Bone marrow (tissue), 2 donors: ENCODE measurements at regions not wholly inside any gene's neighbourhood (a gene's known extent, or its start where the extent isn't known, plus 50 kb on each side); places are given as distances from the start of the nearest gene placed in this dataset.

ENCODE experiments used
- DNase-seq, 2 donors: peaks; one replicate each; lab custom pipeline; 2025; lab: John Stamatoyannopoulos, UW

DNA sequence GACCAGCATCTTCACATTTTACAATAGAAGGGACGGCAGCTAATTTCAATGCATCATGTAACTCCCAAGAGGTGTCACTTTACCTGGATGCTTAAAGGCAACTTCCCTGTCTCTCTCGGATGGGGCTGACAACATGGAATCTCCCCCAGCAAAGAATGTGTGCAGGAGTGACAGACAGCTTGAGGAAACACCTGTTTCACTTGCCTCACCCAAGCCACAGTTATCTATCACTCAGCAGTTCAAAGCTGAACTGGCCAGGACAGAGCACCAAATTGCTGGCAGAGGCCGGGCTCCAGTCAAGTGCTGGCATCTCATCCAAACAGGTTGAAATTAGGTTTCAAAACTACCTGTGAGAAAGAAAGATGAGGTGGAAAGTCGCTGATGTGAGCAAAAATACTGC, 538.0 kb upstream of the PLXNA2 start:
- DNase-seq = no peak

- DNase-seq = no peak
These were observed 541.4 kb upstream of the PLXNA2 start for GRCh38 chr1:208785629-208786028.

GRCh38 chr1:208787219-208787618, 543.0 kb upstream of the PLXNA2 start:
- DNase-seq = no peak

DNA sequence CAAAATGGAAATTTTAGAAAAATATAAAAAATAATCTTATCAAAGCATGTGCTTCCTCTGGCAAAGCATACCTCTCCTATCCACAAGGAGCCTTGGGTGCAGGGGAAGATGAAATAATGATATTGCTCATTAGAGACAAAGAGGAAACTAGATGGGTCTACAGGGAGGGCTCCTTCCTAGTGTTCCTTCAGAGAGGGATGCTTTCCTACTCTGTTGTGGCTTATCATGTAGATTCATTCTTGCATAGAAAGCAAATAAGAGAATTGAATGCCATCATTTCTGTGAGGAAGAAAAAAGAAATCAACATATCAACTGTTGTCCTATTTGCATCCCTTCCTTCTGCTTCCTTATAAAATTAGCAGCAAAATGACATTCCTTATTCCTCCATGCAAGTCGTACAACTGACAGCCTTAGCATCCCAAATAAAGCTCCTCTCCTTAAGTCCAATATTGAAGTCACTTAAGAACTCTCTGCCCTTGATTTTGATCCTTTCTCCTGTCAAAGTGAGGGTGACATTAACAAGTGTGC, 543.9 kb upstream of the PLXNA2 start:
- DNase-seq = no peak

- no peak for DNase-seq
These were observed 547.3 kb upstream of the PLXNA2 start for GRCh38 chr1:208791456-208791855.

GRCh38 chr1:208793861-208794345, 549.7 kb upstream of the PLXNA2 start:
- DNase-seq = no peak

GRCh38 chr1:208799186-208799585, 555.0 kb upstream of the PLXNA2 start:
- DNase-seq = no peak

DNA sequence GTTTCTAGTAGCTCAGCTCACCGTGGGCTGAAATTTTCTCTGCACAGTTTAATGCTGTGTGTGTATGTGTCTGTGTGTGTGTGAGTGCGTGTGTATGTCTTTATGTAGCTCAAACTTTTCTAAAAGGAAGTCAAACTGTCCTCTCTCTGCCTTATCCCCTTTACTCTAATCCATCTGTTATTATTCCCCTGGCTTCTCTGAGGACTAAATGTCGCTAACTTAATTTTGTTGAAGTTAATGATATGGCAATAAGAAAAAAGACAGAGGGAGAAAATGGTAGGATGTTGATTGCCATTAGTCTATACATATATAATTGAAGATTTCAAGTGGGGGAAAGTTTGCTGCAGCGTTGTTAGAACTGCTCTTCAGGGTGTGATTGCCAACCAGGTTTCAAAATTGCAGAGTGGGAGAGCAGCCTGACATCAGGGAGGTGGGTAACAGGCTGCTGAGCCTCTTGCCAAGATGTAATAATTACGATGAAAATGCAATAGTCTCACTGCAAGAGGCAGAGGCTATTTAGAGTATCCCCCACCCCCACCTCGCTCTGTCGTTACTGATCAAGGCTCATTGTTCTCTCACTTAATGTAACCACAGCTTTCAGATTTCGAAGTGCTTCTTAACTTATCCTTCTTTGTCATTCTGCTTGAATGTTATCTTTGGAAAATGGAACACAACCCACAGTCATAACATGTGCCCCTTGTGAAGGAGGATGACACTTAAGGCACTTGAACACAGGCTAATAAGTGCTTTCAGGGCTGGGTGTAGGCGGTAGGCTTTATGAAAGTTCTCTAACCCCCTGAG, 559.0 kb upstream of the PLXNA2 start:
- no peak for DNase-seq

DNA sequence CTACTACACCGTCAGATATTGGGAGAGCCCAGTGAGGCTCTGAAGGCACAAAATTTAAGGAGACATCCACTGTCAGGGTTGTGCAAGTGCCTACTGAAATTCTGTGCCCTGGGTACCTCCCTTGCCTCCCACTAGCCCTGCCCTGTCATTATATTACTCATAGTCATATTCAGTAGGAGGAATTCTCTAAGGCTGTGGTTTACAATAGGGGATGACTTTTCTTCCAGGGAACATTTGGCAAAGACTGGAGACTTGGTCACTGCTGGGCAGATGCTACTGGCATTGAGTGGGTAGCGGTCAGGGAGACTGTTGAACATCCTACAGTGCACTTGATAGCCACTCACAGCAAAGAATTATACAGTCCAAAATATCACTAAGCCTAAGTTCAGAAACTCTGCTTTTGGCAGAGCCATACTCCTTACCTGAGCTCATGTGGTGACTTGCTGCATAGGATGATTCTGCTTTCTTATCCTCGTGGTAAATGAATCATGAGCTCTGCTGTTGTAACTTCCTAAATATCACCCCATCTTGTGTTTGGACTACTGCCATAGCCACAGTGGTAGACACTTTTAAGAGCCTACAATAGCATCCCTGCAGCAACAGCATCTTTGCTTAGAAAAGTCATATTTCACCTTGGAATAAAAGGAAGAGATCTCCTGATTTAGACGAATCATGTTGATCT, 563.4 kb upstream of the PLXNA2 start:
- DNase-seq = no peak

DNA sequence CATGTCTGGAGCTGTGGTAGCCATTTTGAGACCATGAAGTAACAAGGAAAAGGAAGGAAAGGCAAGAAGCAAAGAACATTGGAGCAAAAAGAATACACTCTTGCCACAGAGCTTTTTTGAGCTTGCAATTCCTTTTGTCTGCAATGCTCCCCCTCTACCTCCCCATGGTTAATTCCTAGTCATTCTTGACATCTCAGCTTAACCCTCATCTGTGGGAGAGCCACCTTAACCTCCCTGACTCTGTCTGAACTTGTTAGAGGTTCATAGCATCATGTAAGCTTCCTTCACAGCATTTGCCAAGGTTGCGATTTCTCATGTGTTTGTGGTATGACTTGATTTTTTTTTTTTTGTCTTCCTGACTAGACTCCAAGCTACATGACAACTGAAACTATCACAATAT, 564.1 kb upstream of the PLXNA2 start:
- no peak for DNase-seq

- no peak for DNase-seq
These were observed 565.7 kb upstream of the PLXNA2 start for GRCh38 chr1:208809876-208810275.

- no peak for DNase-seq
These were observed 574.7 kb upstream of the PLXNA2 start for GRCh38 chr1:208818770-208819445.

GRCh38 chr1:208820580-208821212, 576.5 kb upstream of the PLXNA2 start:
- no peak for DNase-seq

DNA sequence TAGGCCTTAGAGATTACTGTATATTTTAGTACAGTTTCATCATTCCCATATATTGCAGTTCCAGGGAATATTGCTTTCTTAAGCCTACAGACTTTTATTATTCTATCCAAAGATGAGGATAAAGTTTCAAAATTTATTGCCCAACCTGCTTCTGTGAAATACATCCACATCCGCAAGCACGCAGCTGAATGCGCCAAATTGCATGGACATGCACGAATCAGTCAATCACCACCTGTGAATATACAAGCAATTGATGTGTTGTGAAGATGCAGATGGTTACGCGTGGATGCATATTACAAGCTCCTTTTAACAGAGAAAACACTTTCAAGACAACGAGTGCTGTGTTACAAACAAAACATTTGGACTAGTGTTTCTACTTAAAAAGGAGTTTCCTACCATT, 577.8 kb upstream of the PLXNA2 start:
- DNase-seq = no peak

DNA sequence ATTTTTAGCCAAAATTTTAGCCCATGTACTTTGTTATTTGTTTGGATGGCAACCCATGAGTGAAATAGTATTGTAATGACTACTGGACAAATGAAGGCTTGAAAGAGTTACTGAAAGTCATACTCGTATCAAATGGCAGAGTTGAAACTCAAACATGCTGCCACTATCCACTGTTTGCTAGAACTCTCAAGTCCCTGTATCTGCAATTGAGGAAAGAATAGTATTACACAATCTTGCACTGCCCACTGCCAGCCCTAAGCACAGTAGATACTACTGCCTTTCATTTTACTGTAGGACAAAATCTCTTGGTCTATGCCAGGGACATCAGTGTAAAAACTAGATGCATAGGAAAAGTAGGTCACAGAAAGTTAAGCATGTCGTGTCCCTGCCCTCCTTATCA, 581.1 kb upstream of the PLXNA2 start:
- no peak for DNase-seq

DNA sequence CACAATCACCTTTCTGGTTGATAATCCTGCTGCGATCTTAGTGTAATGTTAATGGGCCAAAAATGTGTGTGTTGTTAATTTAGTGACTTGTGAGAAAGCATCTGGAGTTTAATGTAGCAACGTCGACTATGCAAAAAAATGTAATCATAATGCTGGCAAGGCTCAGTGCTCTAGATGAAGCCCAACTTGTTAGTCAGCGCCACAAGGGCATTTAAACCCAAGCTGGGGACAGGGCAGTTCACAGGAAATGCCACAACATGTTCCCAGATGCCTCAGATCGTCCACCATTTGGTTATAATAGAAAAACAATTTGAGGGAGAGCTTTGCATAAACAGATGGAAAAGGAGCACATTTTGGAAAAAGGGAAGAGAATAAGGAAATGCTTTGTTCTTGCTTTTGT, 585.4 kb upstream of the PLXNA2 start:
- no peak for DNase-seq

GRCh38 chr1:208834381-208835096, 590.4 kb upstream of the PLXNA2 start:
- DNase-seq = no peak

DNA sequence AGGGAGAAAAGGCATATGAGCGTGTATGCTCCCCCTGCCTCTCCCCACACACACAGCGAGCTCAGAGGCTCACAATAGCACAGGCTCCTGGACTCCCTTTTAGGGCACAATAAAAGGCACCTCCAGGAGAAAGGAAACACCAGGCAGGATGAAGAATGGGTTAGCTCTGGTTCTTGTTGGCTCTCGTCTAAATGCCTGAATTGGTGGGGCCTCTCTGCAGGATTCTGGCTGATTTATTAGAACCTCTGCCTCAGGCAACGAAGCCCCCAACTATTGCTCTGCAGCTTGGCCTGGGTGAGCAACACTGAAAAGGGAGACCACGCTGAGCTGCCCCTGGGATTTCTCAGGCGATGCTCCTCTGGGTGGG, 590.9 kb upstream of the PLXNA2 start:
- no peak for DNase-seq

- DNase-seq = no peak
These were observed 591.6 kb upstream of the PLXNA2 start for GRCh38 chr1:208835781-208836180.

DNA sequence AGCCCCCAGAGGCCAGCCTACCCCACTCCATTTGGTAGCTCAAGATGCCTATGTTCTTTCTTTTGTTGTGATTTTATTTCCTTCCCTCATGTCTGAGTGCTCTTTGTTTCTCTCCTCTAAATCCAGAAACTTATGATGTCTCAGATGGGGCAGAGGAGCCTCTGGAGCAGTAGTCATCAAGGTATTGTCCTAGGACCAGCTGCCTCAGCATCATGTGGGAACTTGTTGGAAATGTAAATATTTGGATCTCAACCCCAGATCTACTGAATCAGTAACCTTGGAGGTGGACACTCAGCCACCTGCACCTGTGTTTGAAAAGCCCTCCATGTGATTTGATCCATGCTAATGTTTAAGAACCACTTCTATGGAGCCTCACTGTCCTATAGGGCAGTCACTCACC, 593.1 kb upstream of the PLXNA2 start:
- no peak for DNase-seq

DNA sequence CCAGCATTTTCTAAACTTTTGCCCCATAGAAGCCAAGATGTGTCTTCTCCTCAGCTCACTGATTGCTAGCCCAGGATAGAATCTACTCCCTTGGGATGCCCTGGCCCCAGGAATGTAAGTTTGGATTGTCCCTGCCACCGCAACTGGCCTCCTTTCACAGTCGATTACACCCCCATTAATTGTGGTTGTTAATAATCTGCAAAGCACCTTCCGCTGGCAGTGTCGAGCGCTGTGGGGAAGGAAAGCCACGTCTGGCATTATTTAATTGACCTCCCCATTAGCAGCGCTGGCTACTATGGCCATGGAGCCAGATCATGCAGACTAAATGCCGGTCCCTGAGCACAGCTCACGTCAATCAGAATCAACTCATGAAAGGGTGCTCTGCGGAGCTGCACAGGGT, 597.3 kb upstream of the PLXNA2 start:
- no peak for DNase-seq

- no peak for DNase-seq
These were observed 598.3 kb upstream of the PLXNA2 start for GRCh38 chr1:208842451-208842850.
